NCI-H748 (cell line): ENCODE measurements at regions not wholly inside any gene's neighbourhood (a gene's known extent, or its start where the extent isn't known, plus 50 kb on each side); places are given as distances from the start of the nearest gene placed in this dataset.
"Not testable (repeated sequence)": the region's sequence is repeated elsewhere in the genome, so short reads cannot be mapped to it uniquely, and the experiment has no call there.

Experiments
- DNase-seq: peaks from one replicate; lab custom pipeline; 2025; ENCODE audit not compliant: unreplicated experiment; lab: John Stamatoyannopoulos, UW

DNA sequence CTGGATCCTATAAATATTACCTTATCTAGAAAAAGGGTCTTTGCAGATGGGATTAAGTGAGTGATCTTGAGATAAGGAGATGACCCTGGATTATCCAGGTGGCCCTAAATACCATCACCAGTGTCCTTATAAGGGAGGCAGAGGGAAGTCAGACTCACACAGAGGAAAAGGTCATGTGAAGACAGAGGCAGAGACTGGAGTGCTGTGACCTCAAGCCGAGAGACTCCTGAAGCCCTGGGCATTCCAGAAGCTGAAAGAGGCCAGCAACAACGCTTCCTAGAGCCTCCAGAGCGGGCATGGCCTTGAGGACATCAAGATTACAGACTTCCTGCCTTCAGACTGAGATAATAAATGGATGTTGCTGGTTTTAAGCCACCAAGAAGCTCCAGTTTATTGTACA is 118.8 kb downstream of the ATPSCKMT start:
- DNase-seq = no peak

DNA sequence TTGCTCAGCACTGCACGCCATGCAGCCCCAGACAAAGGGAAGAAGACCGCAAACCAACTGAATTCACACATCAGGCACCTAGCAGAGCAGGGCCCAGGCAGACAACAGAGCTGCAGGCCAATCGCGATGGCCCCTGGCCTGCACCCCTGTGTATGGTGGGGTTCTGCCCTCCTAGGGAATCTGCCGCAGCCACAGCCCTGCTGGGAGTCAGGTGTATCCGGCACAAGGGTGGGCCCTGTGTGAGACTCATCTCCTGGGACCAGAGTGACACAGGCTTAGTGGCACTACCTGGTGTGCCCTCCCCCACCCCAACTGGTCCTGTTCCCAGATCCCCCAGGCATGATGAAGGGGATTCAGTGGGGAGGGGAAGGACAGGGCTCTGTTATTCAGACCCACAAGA is 122.8 kb downstream of the ATPSCKMT start:
- DNase-seq = no peak

DNA sequence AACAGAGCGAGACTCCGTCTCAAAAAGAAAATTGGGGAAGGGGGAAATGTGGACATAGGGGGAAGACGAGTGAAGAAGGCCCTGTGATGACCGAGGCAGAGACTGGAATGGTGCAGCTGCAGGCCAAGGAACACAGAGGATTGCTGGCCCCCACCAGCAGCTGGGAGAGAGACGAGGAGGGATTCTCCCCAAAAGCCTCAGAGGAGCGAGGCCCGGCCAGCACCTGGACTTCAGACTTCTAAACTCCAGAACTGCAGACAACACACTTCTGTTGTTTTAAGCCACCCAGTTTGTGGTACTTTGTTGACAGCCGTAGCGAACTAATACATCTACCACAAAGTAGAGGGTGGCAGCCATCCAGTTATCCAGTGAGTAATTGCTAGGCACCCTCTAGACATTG is 124.6 kb downstream of the ATPSCKMT start:
- DNase-seq = no peak

DNA sequence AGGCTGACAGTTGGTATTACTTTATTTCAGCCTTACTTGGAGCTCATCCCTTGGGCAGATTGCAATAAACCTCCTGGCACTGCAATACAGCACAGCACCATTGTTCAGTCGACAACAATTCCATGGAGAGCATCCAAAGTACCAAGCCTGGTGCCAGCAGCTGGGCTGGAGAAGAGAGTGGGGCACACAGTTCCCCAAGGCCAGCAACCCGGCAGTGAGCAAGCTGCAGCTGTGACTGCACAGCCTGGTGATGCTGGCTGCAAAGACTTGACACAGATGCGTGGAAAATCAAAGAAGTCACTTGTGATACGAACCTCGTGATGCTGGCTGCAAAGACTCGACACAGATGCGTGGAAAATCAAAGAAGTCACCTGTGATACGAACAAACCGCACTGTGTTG is 125.4 kb downstream of the ATPSCKMT start:
- no peak for DNase-seq

DNA sequence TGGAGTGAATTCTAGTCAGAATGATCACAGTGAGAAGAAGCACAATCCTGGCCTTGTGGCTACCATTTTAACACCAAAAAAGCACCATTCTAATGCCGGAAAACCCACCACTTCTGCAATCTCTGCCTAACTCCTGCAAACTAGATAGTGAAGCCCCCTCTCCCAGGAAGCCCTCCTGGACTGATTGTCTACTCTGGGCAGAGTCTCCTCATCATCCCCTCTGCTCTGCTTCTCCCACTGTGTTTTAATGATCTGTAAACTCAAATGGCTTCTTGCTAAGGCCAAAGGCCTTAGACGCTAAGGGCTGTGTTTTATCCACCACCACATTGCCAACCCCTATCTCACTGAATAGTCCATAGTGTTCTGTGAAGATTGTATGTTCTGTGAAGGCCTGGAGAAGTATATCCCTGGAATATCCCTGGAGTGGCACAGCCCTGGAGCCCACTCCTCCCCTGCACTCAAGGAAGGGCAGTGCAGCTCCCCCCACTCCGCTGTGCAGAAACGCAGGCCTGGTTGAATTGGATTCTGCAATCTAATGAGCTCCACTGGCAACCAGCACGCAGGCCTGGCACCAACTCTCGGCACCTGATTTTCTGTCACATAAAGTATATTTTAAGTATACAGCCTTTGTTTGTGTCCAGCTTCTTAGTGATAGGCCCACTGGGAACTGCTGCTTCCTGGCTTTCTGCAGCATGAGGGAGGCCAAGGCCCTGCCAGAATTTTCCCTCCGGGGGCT is 126.3 kb downstream of the ATPSCKMT start:
- no peak for DNase-seq

DNA sequence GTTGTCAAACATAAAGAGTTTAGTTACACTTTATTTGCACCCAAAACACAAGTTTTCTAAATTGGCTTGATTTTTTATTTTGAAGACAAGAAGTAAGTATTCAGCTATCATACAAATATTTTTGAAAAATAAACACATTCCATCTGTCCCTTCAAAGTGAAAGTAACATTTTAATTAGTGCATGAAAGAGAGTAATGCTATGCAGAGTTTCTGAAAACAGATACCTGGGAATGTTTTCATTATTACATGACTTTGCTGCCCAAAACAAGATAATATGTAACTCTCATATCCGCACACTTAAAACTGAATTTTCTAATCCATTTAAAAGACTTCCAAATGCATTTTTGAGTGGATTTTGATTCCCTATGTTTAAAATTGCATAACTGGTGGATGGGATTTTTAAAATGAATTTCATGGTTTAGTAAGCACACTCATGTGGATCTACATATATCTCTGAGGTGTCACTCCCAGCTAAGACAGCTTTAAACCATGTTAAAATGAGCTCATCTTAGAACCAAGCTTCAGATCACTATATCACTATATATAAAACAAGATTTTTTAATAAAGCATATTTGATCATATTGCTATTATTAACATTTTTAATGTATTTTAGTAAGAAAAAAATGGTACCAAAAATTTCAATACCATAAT is 127.5 kb downstream of the ATPSCKMT start:
- no peak for DNase-seq

DNA sequence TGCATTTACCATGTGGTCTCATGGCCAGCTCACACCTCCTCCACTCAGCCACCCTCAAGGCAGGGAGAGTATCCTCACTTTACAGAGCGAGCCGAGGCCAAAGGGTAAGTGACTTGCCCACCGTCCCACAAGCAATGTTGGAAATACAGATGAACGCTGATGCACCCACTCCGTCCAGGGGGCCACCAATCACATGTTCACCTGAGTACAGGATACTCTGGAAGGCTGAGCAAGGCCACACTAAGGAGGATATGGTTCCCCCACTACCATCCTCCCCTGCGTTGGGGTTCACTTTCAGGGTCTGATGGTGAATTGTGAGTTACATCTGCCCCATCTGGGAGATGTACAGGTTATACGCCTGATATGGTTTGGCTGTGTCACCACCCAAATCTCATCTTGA is 128.8 kb downstream of the ATPSCKMT start:
- DNase-seq = no peak

DNA sequence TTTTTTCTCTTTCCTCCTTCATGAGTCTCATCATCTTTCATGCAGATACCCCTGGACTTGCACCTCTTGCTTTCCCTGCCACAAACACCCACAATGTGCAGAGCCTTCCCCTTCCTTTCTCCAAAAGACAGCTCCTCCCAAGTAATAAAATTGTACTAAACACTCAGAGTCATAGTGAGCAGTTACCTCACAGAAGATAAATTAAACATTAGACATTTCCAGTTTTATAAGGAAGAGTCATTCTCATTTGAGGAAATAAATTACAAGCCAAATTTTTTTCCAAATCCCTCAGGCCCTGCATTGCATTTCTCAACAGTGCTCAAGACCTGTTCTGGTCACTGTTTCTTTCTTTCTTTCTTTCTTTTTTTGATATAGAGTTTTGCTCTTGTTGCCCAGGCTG is 131.5 kb downstream of the ATPSCKMT start:
- no peak for DNase-seq

DNA sequence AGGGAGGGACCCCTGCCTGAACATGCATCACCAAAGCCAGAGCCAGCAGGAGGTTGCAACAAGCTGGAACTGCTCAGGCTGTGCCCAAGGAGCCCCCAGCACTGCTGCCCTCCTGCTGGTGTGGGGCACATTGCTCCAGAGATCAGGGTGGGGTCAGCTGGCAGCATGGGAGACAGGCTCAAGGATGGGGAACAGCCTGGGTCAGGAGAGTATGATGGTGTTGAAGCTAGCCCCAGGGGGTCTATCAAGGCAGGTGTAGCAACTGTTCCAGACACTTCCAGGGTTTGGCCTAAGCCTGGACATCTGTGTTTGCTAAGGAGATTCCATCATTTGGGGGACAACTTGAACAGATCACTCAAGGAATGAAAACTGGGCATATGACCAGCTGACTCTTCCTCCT is 133.1 kb downstream of the ATPSCKMT start:
- DNase-seq = no peak

DNA sequence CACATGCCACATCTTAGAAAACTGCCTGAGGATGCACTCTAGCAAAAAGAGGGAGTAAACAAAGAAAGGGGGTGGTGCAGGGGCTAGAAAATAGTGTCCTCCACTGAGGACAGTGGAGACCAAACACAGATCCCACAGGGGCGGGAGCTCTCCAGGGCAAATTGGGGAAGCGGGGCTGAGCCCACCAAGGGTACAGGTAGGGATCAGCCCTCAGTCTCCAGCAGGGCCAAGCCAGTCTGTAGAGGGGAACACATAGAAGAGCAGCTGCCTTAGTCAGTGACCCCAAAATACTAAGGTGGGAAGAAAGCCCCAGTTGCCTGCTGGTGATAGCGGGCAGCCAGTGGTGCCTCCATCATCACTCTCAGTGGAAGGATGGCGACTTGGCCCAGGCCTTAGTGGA is 134.0 kb downstream of the ATPSCKMT start:
- DNase-seq = no peak

DNA sequence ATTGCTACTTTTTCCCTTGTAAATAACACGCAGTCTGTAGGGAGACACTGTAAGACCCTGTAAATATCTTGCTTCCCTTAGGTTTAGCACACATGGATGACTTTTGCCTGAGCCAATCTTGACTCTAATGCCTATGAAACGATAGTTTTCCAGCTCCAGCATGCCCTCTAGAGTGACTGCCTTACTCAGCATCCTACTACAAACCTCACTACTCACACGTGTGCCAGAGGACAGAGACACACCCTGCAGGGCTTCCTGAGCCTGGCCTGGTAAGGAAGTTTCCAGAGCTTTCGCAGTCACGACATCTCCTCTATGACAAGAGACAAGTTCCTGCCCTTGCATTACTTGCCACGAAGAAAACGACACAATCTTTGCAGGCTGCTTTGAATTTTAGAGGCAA is 138.1 kb downstream of the ATPSCKMT start:
- peak; percentile 91 for DNase-seq

DNA sequence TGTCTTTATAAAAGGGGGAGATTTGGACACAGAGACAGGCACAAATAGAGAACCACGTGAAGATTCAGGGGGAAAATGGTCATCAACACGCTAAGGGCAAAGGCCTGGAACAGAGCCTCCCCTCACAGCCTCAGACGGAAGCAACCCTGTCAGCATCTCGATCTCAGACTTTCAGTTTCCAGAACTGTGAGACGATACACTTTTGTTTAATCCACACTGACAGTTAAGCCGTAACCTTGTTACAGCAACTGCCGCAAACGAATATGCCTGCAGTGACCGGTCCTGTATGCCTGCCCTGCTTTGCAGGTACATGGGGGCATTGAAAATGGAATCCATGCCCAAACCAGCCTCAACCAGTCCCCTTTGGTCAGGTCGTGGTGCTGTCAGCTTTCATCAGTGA is 139.5 kb downstream of the ATPSCKMT start:
- no peak for DNase-seq

DNA sequence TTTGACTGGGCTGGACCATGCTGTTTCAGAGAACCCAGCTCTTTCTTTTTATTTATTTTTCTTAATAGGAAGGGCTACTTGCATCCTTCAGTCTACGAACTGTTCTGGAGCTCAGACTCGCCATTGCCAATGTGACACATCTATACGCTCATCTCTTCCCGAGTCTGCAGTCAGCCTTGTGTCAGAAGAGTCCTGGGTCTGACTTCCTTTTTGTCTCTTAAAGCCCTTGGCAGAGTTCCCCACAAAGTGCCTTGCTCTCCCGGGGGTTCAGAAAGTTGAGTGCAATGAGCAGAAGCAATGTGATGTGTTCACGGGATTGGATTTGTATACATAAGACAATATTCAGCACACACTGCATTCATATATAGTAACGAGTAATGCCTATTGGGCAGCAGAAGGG is 140.4 kb downstream of the ATPSCKMT start:
- DNase-seq = no peak

DNA sequence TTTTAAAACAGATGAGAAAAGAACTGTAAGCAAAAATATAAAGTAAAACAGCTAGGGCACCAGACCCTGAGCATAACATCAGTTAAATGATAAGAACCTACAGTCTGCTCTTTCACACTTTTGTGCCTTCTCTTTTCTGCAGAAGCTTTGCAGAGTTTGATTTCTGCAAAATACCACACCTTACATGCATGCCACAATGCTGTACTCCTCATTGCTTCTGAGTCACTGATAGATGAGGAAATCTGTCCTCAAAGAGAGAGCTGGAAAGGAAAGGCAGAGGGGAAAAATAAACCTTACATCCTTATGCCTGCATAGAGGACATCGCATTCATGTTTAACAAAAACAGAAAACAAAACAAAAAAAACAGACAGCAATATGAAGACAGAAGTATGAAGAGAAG is 142.9 kb downstream of the ATPSCKMT start:
- DNase-seq = no peak

DNA sequence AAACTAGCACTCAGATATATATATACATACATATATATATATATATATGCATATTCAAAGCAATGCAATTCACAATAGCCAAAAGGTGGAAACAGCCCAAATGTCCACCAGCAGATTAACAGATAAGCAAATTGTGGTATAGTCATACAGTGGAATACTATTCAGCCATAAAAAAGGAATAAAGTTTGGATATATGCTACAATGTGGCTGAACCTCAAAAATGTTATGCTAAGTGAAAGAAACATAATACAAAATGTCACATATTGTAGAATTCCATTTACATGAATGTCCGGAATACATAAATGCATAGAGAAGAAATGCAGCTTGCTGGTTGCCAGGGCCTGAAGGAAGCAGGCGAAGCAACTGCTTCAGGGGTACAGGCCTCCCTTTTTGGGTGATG is 143.4 kb downstream of the ATPSCKMT start:
- no peak for DNase-seq

DNA sequence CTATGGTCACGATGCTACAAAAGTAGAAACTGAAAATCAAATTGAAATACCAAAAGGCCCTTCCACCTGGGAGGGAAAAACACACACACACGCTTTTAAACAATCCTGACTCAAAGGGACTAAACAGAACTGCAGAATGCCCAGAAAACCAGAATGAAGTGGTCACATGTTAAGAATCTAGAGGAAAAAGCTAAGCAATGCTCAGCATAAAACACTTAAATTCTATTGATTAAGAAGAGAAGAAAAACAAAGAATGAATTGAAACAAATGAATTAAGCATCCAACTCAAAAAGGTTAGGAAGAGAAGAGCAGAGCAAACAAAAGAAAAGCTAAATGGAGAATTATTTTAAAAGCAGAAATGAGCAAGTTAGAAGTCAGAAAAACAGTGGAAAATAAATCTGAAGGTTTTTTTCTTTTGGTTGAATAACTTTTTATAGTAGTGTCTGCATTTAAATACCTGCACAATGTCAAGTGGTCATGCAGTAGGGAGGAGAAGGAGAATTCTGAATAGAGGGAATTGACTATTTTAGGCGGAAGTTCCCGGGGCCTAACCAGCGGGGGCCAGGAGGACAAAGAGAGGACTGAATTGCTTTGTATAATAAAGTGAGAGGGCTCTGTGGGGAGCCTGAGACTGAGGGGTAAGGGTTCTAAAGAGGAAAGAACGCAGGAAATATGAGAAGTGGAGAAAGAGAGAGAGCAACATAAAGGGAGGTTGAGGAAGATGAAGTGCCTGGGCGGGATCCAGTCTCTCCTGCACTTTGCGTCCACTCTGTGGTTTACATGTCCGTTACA is 146.8 kb downstream of the ATPSCKMT start:
- DNase-seq = no peak

DNA sequence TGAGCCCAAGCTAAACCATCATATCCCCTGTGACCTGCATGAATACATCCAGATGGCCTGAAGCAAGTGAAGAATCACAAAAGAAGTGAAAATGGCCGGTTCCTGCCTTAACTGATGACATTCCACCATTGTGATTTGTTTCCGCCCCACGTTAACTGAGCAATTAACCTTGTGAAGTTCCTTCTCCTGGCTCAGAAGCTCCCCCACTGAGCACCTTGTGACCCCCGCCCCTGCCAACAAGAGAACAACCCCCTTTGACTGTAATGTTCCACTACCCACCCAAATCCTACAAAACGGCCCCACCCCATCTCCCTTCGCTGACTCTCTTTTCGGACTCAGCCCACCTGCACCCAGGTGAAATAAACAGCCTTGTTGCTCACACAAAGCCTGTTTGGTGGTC is 147.5 kb downstream of the ATPSCKMT start:
- not testable (repeated sequence) for DNase-seq

DNA sequence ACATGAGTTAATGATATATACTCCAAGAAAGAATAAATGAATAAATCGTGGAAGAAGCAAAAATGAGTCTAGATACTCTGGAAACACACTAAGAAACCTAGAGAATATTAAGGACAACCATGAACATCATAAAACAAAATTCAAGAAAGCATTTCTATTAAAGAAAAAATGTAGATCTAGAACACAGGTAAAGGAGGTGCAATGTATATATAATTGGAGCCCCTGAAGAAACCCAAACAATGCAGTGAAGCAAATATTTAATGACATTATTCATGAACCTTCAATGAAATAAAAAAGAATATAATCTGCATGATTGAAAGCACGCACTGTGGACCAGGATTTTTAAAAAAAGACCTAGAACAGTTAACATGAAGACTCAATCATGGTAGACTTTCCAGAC is 150.1 kb downstream of the ATPSCKMT start:
- DNase-seq = no peak

DNA sequence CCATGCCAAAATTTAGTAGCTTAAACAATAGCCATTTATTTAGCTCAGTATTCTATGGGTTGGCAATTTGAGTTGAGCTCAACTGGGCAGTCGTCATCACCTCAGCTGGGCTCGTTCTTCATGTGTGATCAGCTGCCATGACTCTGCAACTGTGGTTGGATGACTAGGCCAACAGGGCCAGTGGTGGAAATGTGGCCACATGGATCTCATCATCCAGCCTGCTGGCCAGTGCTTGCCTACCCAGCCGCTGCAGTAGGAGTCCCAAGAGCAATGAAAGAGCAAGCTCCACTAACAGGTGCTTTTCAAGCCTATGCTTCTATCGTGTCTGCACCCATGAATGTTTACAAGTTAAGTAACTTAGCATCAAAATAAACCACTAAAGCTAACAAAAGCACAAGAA is 158.0 kb downstream of the ATPSCKMT start:
- DNase-seq = no peak

DNA sequence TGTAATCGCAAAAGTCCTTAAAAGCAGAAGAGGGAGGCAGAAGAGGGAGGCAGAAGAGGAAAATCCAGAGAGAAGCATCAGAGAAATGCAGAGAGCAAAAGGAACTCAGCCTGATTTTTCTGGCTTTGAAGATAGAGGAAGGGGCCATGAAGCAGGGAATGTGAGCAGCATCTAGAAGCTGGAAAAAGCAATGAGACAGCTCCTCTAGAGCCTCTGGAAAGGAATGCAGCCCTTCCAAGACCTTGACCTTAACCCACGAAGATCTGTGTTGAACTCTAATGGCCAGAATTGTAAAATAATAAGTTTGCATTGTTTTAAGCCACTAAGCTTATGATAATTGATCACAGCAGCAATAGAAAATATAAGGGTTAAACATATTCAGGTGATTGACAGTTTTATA is 159.6 kb downstream of the ATPSCKMT start:
- no peak for DNase-seq

DNA sequence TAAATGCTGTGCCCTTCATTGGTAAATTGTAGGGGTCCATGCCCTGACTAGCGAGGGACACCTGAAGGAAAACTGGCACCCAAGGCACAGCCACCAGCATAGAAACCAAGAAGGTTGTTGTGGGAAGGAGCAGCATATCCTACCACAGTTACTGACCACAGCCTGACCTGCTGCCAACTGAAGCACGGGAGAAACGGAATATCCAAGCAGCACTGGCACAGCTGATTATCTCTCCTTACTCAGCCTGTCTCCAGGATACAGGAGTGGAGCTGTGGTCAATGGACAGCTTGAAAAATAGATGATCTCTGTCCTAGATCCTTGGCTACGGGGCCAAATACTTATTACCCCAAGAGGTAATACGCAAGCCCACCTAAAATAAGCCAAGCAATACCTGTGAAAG is 164.5 kb downstream of the ATPSCKMT start:
- no peak for DNase-seq

DNA sequence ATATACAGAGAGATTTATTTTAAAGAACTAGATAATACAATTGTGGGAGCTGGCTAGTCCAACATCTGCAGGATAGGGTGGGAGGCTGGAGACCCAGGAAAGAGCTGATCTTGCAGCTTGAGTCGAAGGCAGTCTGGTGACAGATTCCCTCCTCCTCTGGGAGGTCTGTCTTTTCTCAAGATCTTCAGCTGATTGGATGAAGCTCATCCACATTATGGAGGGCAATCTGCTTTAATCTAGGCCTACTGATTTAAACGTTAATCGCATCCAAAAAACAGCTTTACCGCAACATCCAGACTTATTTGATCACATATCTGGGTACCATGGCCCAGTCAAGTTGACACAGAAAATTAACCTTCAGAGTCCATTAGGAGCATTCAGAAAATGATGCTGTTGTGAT is 168.1 kb downstream of the ATPSCKMT start:
- DNase-seq = no peak
